HG02981 (cell line): ENCODE measurements at regions not wholly inside any gene's neighbourhood (a gene's known extent, or its start where the extent isn't known, plus 50 kb on each side); places are given as distances from the start of the nearest gene placed in this dataset.

Source experiments
- ATAC-seq: cut with Tn5 transposase; IDR thresholded peaks from one replicate; pipeline ENCODE4 v1.9.1; 2021; ENCODE audit warnings: mild to moderate bottlenecking, moderate library complexity; ENCODE audit not compliant: unreplicated experiment

DNA sequence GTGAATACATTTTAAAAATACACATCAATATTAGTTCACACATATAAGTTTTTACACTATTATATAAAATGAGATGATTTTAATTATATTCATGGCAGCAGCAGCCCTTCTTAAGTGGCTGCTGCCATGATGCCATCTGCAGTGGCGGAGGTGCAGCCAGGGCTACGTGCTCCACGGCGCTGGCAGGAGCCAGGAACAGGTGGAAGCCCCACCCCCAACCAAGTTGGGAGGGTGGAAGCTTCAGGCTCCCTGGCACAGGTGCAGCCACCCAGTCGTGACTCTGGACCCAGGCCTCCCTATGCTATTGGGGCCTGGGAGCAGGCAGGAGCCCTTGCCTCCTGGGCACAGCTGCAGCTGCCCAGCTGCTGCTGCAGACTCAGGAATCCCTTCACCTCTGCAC lies 646.9 kb upstream of the PCDH9 start:
- ATAC-seq: no peak

GRCh38 chr13:67867206-67867605 lies 637.1 kb upstream of the PCDH9 start:
- no peak for ATAC-seq

DNA sequence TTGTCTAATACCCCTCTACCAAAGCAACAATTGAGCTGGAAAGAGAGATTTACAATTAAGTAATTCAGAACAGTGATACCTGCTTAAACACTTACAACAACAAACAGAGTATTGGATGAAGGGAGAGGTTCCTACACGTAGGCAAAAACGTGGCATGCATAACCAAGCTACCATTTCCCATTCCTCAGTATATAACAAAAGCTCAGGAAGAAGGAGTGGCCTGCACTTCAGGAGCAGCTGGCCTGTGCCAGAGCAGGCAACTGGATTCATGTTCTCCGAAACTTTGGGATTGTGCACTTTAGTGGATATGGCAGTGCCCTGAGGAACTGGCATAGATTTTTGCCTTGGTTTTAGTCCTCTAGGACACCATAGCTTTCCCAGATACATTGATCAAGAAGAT lies 630.2 kb upstream of the PCDH9 start:
- no peak for ATAC-seq

GRCh38 chr13:67859904-67860303 lies 629.8 kb upstream of the PCDH9 start:
- ATAC-seq: no peak

- ATAC-seq: no peak
Observed at GRCh38 chr13:67857581-67858310, 627.6 kb upstream of the PCDH9 start.

- no peak for ATAC-seq
Observed at GRCh38 chr13:67856955-67857354, 626.8 kb upstream of the PCDH9 start.

DNA sequence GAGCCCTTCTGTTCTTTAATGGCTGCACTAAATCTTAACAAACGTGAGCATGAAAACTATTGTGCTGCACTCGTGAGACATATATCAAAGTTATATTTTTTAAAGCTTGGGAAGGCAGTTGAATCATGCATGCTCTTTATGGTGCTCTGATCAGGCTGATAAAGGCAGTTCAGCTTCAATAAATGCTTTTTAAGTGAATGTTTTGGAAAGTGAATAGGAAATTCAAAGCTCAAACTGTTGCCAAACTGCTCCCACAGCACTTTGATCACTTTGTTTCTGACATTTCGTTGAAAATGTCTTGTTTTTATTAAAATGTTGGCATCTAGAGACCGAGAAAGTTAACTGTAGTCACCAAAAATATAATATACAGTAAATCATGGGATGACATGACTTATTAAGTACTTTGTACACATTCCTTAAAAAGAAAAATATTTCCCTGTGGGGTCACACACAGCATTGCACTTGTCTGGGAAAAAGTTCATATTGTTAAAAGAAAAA lies 625.7 kb upstream of the PCDH9 start:
- ATAC-seq: no peak

DNA sequence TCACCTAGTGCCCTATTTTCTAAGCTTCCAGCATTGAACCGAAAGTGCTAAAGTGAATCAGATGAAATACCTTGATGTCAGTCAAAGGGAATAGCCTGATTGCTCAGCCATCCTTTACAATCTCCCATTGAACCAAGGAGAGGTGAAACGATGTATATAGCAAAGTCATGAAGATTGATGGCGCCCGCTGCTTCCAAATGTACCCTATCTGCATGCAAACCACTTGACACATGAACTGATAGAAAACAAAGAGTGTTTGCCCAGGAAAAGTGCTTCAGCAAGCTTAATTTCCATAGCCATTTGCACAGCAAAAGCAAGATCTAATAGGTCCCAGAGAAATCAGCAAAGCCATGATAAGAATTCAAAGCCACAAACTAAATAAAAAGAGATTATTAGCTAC lies 624.9 kb upstream of the PCDH9 start:
- no peak for ATAC-seq

DNA sequence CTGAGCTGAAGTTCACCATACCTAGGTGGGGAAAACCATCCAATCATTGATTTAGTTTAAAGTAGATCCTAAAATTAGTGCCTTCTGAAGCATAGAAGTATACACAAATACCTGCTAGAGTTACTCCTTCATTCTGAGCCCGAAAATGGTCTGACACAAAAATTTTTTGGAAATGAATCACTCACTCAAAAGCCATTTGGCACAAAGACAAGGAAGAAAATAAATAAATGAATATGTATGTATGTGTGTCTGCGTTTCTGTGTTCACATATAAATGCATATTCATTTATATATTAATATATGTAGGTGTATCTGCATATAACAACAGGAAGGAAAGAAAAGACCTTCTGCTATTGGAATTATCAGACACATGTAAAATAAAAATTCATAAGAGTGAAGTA lies 614.4 kb upstream of the PCDH9 start:
- ATAC-seq: no peak

DNA sequence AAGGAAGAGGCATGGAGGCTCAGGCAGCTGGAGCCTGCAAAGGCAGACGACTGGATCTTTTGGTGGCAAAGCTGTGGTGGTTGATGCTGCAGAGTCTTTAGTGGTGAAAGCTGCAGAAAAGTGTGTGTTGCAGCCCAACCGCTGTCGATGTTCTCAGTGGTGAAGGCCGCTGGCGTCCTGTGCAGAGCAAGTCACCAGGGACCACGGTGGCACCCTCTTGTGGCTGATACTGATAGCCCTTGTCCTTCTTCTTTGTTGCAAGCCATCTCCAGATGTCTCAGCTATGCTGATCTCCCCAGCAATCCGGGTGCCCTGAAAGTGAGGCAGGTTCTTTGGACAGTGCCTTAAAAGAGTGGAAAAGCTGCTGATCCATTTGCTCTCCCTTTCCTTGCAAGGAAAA lies 610.9 kb upstream of the PCDH9 start:
- ATAC-seq: no peak

- ATAC-seq: no peak
Observed at GRCh38 chr13:67833564-67833963, 603.4 kb upstream of the PCDH9 start.

GRCh38 chr13:67829641-67830040 lies 599.5 kb upstream of the PCDH9 start:
- no peak for ATAC-seq

- no peak for ATAC-seq
Observed at GRCh38 chr13:67827992-67828391, 597.9 kb upstream of the PCDH9 start.

- no peak for ATAC-seq
Observed at GRCh38 chr13:67821606-67822005, 591.5 kb upstream of the PCDH9 start.

DNA sequence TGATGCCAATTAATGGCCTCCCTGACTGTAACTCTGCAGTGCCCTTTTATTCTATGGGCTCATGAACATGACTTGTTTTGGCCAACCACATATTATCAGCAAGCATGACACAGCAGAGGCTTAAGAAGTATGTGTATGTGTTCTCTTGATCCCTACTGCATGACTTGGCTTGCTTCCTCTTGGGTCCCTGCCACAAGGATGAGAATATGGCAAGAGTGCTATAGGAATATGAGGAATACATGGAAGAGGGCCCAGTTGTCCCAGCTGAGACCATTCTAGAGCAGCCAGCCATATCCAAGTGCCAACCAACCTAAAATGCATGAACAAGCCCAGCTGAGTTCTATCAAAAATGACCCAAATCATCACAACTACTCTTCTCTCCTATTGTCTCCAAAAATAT lies 576.7 kb upstream of the PCDH9 start:
- no peak for ATAC-seq

- ATAC-seq: no peak
Observed at GRCh38 chr13:67803118-67803517, 573.0 kb upstream of the PCDH9 start.

GRCh38 chr13:67792151-67792676 lies 562.1 kb upstream of the PCDH9 start:
- ATAC-seq: no peak

DNA sequence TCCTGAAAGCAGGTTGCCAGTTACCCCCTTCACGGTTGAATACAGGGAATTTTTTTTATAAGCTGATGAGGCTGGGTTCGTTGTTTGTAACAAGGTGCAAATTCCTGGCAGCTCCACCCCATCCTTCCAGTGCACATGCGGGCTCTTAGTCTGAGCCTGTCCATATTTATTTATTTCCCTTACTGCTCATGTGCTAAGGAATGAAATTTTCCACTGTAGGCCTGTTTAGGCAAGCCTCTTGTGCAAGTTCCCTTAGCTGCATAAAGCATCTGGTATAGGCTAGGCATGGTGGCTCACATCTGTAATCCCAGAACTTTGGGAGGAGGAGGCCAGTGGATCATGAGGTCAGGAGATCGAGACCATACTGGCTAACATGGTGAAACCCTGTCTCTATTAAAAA lies 560.9 kb upstream of the PCDH9 start:
- no peak for ATAC-seq

- no peak for ATAC-seq
Observed at GRCh38 chr13:67776151-67776550, 546.0 kb upstream of the PCDH9 start.

DNA sequence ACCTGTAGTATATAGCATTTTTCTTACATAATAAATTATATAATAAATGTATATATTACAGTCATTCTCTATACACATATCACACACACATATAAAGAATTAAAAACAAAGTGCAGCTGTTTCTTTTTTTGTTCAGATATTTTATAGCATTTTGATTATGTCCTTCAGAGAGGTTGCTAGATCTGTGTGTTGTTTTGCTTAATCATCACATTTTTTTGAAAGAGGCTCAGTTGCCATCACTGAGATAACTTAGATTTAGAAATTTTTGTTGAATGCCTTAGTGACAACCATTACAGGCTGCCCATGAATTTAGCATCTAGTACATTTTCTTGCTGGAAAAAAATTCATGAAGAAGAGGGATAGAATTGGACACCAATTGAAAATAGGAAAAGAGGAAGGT lies 545.2 kb upstream of the PCDH9 start:
- no peak for ATAC-seq

DNA sequence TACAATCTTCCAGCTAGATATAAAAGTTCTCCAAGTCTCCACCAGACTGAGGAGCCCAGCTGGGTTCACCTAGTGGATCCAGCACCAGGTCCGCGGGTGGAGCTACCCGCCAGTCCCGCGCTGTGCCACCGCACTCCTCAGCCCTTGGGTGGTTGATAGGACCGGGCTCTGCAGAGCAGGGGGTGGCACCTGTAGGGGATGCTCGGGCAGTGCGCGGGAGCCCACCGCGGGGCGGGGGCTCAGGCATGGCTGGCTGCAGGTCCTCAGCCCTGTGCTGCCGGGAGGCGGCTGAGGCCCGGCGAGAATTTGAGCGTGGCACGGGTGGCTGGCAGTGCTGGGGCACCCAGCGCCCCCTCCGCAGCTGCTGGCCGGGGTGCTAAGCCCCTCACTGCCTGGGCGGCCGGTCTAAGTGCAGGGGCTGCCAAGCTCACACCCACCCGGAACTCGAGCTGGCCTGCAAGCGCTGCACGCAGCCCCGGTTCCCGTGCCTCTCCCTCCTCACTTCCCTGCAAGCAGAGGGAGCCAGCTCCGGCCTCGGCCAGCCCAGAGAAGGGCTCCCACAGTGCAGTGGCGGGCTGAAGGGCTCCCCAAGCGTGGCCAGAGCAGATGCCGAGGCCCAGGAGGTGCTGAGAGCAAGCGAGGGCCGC lies 542.8 kb upstream of the PCDH9 start:
- no peak for ATAC-seq

DNA sequence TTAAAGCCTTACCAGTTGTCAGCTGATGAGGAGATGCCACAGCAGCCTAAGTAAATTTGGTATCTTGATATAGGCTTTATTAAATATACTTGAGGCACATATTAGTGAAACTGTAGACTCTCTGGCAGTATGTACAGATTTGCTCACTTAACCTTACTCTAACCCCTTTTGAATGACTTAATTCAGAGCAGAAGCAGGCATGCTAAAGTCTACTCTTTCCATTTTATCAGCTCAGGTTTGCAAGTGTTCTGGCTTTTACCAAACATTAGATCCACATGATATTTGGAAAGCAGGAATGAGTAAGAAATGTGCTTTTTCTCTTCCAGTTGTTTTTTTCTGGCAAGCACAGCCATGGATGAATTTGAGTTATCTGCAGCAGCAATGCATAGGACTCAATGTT lies 541.0 kb upstream of the PCDH9 start:
- no peak for ATAC-seq
